ENCODE measurements at regions not wholly inside any gene's neighbourhood (a gene's known extent, or its start where the extent isn't known, plus 50 kb on each side); places are given as distances from the start of the nearest gene placed in this dataset. TPM values are rescaled to one million over a fixed set of nuclear protein-coding genes. Genes with fewer than 3 reads are reported as not detected.
"Not testable (repeated sequence)": the region's sequence is repeated elsewhere in the genome, so short reads cannot be mapped to it uniquely, and the experiment has no call there.

DNA sequence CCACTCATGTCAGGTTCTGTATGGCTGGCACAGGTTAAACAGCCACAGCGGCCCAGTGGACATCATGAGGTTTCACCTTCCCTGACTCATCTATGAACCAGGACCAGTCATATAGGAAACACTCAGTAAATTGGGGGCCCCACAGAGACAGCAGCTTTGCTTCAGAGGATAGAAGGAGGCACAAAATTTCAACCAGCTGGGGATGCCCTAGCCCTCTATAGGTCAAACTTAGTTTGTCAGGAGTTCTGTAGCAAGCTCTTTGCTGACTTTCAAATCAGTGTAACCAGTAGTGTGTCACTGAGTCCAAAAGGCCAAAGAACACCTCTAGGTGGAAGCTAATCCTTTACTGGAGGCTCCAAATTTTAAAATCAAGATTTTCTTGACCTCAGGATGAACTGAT, 4157.8 kb upstream of the TPTE start:
- DNase-seq (ENCODE audit: low read depth); H3K4me3 ChIP-seq (ENCODE audit: low read depth, low read length): not testable (repeated sequence)

DNA sequence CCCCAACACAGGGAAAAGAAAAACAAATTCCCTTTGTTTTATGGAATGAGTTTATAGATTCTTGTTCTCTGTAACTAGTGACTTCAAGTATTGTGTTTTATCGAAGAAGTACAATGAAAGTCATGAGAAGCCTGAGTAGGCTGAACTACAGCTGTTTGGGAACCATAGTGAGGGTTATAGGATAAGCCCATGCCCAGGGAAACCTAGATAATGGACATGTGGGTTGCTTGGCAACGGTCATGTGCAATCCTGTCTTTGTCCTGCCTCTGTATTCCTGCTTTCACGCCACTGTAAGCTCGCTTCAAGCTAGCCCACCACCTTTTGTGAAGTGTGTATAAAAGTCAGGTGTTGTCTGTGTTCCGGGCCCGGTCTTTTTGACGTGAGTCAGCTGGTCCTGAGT, 4152.6 kb upstream of the TPTE start:
- DNase-seq (ENCODE audit: low read depth); H3K4me3 ChIP-seq (ENCODE audit: low read depth, low read length): not testable (repeated sequence)

DNA sequence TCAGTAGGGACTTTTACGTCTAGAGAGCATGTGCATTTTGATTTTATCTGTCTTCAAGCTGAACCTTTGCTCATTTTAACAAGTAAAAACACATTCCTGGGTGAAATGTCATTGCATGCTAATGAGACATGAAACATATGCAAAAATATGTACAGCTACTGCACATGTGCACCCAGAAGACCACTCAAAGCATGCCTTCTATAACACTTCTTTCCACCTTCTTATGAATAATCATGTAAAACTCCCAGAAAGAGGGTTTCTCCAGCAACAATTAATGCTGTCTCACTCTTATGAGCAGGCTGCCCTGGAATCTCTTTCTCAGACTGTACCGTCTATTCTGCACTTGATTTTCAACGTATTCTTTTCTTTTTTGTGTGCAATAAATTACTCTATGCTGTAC, 4148.1 kb upstream of the TPTE start:
- not testable (repeated sequence) for H3K4me3 ChIP-seq (ENCODE audit: low read depth, low read length); DNase-seq (ENCODE audit: low read depth)

DNA sequence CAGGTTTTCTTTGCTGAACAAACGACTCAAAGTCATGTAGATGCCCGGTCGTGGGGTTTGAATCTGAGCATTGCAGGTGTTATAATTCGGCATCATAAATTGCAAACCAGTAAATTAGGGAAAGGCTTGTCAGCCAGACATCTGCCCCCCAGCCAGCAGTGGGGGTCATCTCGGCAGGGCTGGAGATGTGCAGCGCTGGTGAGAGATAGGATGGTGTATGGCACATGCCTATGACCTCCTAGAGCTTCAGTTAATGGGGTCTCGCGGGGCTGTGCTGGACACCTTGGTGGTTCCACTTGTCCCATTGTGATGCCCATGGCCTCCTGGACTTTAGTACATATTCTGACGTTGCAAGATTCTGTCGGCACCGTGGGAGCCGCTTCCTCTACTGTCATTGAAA, 4147.2 kb upstream of the TPTE start:
- TF ChIP-seq, protein P1, sequence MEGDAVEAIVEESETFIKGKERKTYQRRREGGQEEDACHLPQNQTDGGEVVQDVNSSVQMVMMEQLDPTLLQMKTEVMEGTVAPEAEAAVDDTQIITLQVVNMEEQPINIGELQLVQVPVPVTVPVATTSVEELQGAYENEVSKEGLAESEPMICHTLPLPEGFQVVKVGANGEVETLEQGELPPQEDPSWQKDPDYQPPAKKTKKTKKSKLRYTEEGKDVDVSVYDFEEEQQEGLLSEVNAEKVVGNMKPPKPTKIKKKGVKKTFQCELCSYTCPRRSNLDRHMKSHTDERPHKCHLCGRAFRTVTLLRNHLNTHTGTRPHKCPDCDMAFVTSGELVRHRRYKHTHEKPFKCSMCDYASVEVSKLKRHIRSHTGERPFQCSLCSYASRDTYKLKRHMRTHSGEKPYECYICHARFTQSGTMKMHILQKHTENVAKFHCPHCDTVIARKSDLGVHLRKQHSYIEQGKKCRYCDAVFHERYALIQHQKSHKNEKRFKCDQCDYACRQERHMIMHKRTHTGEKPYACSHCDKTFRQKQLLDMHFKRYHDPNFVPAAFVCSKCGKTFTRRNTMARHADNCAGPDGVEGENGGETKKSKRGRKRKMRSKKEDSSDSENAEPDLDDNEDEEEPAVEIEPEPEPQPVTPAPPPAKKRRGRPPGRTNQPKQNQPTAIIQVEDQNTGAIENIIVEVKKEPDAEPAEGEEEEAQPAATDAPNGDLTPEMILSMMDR (IDR thresholded peaks at IDR 0.05; ENCODE audit: insufficient read depth, low read depth, low read length): peak; percentile 31
- not testable (repeated sequence) for DNase-seq (ENCODE audit: low read depth); H3K4me3 ChIP-seq (ENCODE audit: low read depth, low read length)

DNA sequence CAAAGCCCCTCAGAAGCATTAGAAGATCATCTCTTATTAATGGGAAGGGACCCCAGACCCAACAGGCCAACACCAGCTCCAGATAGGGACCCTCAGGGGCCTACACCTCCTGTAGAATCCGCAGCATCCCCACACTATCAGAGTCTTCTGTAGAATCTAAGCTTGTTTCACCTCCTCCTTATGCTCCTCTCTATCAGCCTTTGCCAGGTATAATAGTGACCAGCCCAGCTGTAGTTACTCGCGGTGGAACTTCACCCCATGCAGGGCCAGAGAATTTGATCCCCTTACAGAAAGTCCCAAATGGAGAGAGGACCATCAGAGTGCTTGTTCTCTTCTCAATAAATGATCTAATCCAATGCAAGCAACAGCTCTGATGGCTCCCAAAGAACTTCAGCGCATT, 4146.5 kb upstream of the TPTE start:
- DNase-seq (ENCODE audit: low read depth): peak; percentile 0
- H3K4me3 ChIP-seq (ENCODE audit: low read depth, low read length): not testable (repeated sequence)

DNA sequence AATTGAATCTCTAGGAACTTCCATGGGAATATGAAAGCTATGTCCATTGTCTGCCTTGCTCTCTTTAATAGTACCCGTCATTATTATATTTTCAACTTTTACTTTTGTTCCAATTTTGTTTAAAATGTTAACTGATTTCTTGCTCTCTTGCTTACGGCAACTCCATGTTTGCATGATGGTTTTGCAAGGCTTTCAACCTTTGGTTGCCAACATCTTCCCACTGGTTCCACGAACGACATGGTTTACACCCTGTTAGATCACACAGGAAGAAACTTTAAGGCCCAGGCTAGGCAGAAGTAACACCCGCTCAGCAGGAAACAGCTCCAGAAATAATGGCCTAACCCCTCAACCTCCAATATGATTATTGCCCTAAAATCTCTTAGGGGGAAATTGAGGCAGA, 4145.6 kb upstream of the TPTE start:
- H3K4me3 ChIP-seq (ENCODE audit: low read depth, low read length); DNase-seq (ENCODE audit: low read depth): not testable (repeated sequence)

DNA sequence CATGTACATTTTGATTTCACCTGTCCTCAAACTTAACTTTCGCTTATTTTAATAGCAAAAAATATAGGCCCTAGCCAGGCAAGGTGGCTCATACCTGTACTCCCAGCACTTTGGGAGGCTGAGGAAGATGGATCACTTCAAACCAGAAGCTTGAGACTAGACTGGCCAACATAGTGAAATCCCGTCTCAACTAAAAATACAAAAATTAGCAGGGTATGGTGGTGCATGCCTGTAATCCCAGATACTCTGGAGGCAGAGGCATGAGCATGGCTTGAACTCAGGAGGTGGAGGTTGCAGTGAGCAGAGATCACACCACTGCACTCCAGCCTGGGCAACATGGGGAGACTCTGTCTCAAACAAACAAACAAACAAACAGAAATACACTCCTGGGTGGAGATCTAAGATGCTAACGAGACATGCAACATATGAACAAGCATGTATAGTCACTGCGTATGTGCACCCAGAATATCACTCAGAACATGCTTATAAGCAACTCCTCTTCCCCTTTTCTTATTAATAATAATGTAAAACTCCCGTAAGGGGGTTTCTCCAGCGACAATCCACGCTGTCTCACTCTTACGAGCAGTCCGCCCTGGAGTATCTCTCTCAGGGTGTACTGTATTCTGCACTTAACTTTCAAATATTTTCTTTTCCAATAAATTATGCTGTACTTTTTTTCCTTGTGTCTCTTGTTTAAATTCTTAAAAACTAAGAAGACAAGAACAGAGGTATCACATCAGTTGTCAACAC, 4144.9 kb upstream of the TPTE start:
- not testable (repeated sequence) for DNase-seq (ENCODE audit: low read depth)

More for the DNA sequence above, 4144.9 kb upstream of the TPTE start:
- H3K4me3 ChIP-seq (ENCODE audit: low read depth, low read length): not testable (repeated sequence)

Small RNA genes in the stretch of these regions (small RNA-seq; reads per million reads assigned to genes)
- gene RF00019: not detected

All from fibroblast of villous mesenchyme (primary cell).